ENCODE measurements at regions not wholly inside any gene's neighbourhood (a gene's known extent, or its start where the extent isn't known, plus 50 kb on each side); places are given as distances from the start of the nearest gene placed in this dataset.

DNA sequence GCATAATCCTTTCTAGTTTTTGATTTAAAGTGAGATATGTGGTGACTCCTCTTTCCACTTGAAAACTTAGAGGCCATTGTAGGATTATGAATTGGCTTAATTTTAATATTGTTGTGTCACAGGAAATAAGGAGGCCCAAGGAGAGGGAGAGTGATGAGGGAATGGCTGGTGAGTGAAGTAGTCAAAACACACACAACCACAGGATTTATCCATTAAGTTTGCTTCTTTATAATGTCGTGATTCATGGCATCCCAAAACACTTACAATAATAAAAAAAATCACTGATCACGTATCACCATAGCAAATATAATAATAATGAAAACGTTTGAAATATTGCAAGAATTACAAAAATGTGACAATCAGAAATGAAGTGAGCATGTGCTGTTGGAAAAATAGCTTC, 1215.5 kb upstream of the LRRTM3 start:
- H3K4me3 ChIP-seq = no peak overlapping the region
- DNase-seq (ENCODE audit: low spot score in 2 of 2) = no peak
- WGBS = 80% methylated on average over 3 of the region's 3 CpGs
- no peaks in the 10 kb centered on the region for H3K27me3 ChIP-seq
- H3K9me3 ChIP-seq = no peaks in the 10 kb centered on the region
- no peak overlapping the region for H3K27ac ChIP-seq
- no peak for TF ChIP-seq POLR2AphosphoS5 (IDR thresholded peaks at IDR 0.05)
- TF ChIP-seq CTCF (IDR thresholded peaks at IDR 0.05) = no peak
- no peak for TF ChIP-seq EP300 (IDR thresholded peaks at IDR 0.05)
- TF ChIP-seq POLR2A (IDR thresholded peaks at IDR 0.05) = no peak
- no peaks in the 10 kb centered on the region for H3K4me1 ChIP-seq
- H3K36me3 ChIP-seq = no peaks in the 10 kb centered on the region

DNA sequence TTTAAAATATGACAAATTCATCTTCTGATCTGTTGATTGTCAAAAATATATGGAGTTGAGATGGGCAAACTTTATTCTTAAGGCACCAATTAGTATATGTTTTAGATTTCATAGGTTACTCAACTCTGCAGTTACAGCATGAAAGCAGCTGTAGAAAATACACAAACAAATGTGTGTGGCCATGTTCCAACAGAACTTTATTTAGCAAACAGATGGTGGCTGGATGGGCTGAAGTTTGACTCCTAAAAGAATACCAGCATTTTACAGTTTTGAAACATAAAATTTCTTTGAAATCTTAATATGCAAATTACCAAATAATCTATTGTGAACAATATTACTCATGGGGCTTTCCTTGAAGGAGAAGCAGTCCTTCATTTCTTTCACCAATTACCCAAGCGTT, 1206.0 kb upstream of the LRRTM3 start:
- no peak for DNase-seq (ENCODE audit: low spot score in 2 of 2)
- no peaks in the 10 kb centered on the region for H3K36me3 ChIP-seq
- TF ChIP-seq EP300 (IDR thresholded peaks at IDR 0.05) (no peak), CTCF (IDR thresholded peaks at IDR 0.05) (no peak), POLR2AphosphoS5 (IDR thresholded peaks at IDR 0.05) (no peak), POLR2A (IDR thresholded peaks at IDR 0.05) (no peak)
- H3K27ac ChIP-seq = no peak overlapping the region
- WGBS = 59% methylated on average over 1 of the region's 1 CpG
- no peak overlapping the region for H3K4me3 ChIP-seq
- no peaks in the 10 kb centered on the region for H3K27me3 ChIP-seq
- H3K4me1 ChIP-seq = no peaks in the 10 kb centered on the region
- H3K9me3 ChIP-seq = no peaks in the 10 kb centered on the region

DNA sequence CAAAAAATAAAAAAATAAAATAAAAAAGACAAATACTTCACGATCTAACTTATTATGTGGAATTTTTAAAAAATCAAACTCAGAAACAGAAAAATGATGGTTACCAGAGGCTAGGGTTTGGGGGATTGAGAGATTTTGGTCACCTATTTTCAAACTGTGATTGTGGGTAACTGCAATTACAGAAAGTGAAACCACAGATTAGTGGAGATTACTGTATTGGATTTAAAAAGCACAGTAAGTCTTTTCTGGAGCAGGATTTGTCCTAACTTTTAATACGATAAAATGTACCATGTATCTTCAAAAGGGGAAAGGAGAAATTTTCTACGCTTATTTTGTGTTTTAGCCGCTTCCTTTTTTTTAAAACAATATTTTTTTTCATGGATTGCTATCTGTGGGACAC, 1204.9 kb upstream of the LRRTM3 start:
- 80% methylated on average over 4 of the region's 4 CpGs for WGBS
- Histone ChIP-seq H3K4me1 (no peaks in the 10 kb centered on the region), H3K9me3 (no peaks in the 10 kb centered on the region), H3K27me3 (no peaks in the 10 kb centered on the region), H3K36me3 (no peaks in the 10 kb centered on the region), H3K27ac (no peak overlapping the region), H3K4me3 (no peak overlapping the region)
- no peak for DNase-seq (ENCODE audit: low spot score in 2 of 2)
- TF ChIP-seq POLR2AphosphoS5 (IDR thresholded peaks at IDR 0.05) (no peak), POLR2A (IDR thresholded peaks at IDR 0.05) (no peak), CTCF (IDR thresholded peaks at IDR 0.05) (no peak), EP300 (IDR thresholded peaks at IDR 0.05) (no peak)

GRCh38 chr10:65723525-65723924, 1202.3 kb upstream of the LRRTM3 start:
- Histone ChIP-seq H3K36me3 (no peaks in the 10 kb centered on the region), H3K4me3 (no peak overlapping the region), H3K9me3 (no peaks in the 10 kb centered on the region), H3K27me3 (no peaks in the 10 kb centered on the region), H3K4me1 (no peaks in the 10 kb centered on the region), H3K27ac (no peak overlapping the region)
- TF ChIP-seq CTCF (IDR thresholded peaks at IDR 0.05) (no peak), POLR2A (IDR thresholded peaks at IDR 0.05) (no peak), POLR2AphosphoS5 (IDR thresholded peaks at IDR 0.05) (no peak), EP300 (IDR thresholded peaks at IDR 0.05) (no peak)
- no peak for DNase-seq (ENCODE audit: low spot score in 2 of 2)
- 89% methylated on average over 6 of the region's 6 CpGs for WGBS

DNA sequence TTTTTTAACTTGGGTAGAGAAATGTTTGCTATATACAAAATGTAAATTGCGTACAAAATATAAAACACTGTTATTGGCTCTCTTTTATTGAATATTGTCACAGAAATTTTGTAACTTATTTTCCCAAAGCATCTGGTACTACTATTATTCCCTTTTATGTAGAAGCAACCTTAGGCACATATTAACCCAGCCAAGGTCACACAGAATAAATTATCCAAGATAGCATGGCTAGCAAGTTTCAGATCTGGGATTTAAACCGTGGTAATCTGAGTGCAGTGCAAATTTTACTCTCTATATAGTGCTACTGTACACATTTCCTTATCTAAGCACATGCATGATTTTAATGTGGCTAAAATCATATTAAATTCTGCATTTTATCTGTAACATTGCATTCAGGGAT, 1190.5 kb upstream of the LRRTM3 start:
- WGBS = 82% methylated on average over 2 of the region's 2 CpGs
- H3K27me3 ChIP-seq = no peaks in the 10 kb centered on the region
- H3K4me3 ChIP-seq = no peak overlapping the region
- DNase-seq (ENCODE audit: low spot score in 2 of 2) = no peak
- no peak for TF ChIP-seq POLR2AphosphoS5 (IDR thresholded peaks at IDR 0.05)
- no peak for TF ChIP-seq EP300 (IDR thresholded peaks at IDR 0.05)
- no peak for TF ChIP-seq POLR2A (IDR thresholded peaks at IDR 0.05)
- TF ChIP-seq CTCF (IDR thresholded peaks at IDR 0.05) = no peak
- H3K9me3 ChIP-seq = no peaks in the 10 kb centered on the region
- no peaks in the 10 kb centered on the region for H3K4me1 ChIP-seq
- no peak overlapping the region for H3K27ac ChIP-seq
- H3K36me3 ChIP-seq = no peaks in the 10 kb centered on the region
